Activated CD4-positive, alpha-beta T cell treated with anti-CD3 and anti-CD28 coated beads, Interleukin-2, Interleukin-4, amounts not matched to agents 100 ng/mL and 50 ng/mL, durations not matched to agents 16 hours and 8 hours (primary cell): ENCODE measurements at regions not wholly inside any gene's neighbourhood (a gene's known extent, or its start where the extent isn't known, plus 50 kb on each side); places are given as distances from the start of the nearest gene placed in this dataset.

Experiments used
- DNase-seq: peaks from one replicate; pipeline ENCODE4 v3.0.0-alpha.2; 2020; ENCODE audit warnings: low spot score

DNA sequence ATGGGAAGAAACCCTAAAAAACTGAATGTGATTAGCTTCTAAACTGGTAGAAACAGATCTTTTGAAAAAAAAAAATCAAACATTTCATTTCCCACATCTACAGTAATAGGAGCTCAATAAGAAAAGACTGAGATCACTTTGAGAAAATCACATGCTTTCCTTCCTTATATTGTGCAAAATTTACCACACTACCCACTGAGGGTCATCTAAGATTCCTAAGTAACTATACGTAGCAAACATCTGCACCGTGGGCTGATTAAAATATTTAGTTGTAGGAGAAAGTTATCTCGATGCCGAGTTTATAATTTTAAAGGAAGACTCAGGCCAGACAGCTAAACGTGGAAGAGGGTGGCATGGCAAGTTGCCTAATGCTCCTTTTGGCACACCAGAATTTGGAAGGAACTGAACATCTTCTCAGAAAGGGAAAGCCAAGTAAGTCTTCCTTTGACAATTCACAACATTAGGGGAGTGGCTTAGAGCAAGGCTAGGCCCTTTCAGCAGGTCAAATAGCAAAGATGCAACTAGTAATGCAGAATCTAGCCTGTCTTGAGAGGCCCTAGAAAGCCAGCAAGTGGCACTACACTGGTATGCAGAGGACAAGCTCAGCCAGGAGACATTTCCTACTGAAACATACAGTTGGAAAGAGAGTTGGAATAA lies 128.0 kb downstream of the TMA16 start:
- no peak for DNase-seq

DNA sequence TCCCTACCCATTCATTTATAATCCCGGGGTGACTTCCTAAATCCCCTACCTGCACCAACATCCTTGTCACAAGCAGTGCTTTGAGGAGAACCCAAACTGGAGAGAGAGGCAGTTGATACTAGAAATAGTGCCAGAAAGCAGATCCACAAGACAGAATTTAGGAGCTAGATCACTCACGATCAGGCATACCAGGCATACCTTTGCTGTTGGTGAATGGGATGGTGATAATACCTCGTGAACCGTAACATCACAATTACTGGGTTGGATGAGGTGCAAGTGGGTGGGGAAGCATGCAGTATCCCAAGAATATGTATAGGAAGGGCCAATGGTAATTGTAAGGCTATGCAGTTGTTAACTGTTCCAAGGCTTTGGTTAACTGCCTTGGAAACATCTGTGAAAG lies 129.3 kb downstream of the TMA16 start:
- DNase-seq: no peak

DNA sequence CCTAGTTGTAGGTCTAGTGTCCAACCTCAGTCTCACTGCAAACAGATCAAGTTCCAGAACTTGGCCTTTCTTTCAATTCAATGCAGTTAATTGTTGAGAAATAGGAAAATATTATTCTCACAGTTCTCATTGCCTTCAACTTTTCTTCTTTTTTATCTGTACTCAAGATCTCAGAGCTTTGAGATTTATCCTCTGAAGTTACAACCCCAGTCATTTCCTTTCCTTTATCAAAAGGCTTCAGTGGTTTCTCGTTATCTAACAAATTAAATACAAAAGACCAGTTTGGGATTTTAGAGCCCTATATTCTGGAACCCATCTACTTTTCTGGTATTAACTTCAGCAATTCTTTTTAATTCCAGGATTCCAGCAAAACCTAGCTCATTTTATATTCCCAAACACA lies 130.2 kb downstream of the TMA16 start:
- no peak for DNase-seq

DNA sequence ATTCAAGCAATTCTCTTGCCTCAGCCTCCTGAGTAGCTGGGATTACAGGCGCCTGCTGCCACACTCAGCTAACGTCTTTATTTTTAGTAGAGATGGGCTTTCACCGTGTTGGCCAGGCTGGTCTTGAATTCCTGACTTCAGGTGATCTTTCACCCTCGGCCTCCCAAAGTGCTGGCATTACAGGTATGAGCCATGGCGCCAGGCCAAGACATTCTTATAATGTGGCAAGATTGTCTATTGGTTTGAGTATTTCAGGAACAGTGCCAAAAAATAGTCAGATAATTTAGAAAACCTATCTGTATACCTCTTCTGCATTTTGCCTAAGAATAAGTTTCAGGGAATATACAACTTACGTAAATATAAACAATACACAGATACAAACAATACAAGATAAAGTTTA lies 136.8 kb downstream of the TMA16 start:
- DNase-seq: no peak

DNA sequence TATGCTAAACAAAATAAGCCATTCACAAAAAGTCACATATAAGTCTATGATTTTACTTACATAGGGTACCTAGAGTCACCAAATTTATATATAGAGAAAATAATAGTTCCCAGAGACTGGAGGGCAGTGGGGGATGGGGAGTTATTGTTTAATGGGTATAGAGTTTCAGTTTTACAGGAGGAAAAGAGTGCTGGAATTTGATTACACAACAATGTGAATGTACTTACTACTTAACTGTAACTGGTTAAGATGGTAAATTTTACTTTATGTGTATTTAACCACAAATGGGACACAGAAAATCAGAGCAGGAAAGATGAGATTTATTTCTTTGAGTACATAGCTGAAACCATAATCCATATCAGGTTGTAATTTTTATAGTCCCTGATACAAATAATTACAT lies 144.4 kb downstream of the TMA16 start:
- no peak for DNase-seq

DNA sequence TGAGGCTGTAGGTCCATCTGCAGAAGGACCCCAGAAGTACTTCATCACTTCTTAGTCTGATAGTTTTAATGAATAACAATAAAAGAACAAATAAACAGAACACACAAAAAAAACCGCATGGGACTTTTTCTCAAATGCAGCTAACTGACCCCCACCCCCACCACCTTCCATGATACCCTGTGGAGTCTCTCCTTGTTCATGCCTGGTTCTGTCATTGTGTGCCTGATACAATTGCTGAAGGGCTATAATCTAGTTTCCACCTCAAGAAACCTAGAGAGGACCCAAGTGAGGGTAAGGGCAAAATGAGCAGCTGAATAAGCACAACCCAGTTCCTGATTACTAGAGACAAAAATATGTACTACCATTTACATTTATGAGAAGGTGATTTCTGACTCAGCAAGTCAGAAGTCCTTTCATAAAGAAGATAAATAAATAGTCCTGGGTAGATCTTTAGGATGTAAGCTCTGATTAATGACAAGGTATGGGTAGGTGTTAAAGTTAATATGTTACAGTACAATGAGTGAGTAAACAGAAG lies 155.1 kb downstream of the TMA16 start:
- no peak for DNase-seq

DNA sequence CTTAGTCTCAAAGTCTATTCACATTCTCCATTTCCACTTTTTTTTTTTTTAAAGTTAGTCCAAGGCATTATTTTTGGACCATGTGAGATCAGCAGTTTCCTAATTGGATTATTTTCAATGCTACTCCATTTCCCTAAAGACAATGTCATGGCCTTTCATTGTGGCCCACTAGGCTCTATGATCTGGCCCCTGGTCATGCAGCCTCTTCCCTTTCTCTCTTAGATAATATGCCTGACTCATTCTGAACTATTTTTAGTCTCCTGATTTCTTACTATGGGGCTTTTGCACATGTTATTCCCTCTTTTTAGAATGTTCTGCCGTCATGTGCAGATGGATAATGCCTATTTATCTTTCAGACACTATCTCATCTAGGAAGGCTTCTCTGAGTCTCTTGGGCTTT lies 157.3 kb downstream of the TMA16 start:
- DNase-seq: no peak

DNA sequence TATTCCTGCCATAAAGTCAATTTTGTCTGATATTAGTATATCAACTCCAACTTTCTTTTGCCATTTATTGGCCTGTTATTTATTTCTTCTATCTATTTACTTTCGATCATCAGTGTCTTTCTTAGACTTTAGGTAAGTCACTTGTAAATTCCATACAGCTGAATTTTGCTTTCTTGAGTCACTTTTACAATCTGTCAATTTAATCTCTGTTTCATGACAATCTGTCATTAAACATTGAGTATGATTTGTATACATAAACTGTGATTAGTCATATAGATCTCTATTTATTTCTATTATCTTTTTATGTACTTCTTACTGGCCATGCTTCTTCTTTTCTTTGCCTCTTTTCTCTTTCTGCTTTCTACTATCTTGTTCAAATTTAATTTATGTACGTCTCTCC lies 160.1 kb downstream of the TMA16 start:
- DNase-seq: no peak

DNA sequence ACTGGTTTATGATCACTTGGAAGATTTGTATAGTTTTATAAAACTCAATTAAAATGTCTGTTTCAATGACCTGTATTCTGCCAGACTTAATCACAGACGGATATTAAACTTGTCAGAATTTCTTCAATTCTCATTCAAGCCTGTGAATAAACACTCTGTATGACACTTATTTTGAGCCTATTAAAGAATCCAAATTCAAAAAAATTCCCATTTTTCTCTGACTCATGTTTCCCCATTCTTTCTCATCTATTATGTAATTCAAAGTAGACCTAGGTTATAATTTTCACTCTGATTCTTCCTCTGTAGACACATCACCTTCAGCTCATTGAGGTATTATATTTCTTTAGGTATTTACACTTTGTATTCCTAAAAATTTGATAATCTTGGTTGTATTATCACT lies 166.1 kb downstream of the TMA16 start:
- DNase-seq: no peak

DNA sequence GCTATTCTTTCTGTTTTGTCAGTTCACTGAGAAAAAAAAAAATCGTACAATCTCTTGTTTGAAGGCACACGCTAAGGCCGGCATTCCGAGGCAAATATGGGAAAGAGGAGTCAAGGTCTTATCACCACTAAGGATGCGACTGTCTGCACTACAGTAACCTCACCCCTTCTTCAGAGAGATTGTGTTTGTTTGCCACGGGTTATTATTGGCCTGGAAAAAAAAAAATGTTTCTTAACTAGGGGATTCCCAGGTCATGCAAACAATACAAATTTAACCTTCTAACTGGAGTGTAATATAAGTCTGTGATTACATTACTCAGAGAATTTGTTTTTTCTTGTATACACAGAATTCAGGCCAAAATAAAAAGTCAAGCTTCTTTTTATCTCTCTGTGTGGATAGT lies 168.3 kb downstream of the TMA16 start:
- DNase-seq: no peak

DNA sequence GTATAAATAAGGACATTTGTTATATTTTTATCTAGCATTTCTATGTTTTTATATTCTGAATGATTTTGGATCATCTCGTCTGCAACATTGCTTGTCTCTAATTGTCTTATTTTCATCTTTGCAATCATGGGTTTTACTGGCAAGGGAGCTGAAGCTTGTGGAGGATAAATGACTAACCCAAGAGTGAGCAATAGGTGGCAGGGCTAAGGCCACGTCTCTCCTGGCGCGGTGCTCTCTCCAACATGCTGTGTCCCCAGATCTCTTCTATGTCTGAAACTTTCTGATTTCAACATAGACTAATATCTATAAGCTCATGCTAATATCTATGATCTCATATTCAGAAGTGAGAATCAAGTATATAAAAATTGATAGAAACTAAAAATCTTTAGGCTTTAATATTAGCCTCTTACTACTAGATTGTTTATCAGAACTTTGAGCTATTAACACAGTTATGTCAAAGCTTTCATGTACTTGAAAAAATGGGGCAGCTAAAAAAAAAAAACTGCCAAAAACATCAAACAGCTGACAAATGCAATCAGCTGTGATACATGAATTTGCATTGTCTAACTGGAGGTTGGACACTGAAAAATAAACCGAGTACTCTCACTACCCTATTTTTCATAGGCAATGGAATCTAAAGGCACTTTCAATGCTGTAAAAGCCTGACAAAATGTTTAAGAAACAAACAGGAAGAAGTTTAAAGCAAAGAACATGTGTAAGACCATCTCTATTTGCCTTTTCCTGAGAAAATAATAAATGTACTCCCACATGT lies 169.2 kb downstream of the TMA16 start:
- no peak for DNase-seq

DNA sequence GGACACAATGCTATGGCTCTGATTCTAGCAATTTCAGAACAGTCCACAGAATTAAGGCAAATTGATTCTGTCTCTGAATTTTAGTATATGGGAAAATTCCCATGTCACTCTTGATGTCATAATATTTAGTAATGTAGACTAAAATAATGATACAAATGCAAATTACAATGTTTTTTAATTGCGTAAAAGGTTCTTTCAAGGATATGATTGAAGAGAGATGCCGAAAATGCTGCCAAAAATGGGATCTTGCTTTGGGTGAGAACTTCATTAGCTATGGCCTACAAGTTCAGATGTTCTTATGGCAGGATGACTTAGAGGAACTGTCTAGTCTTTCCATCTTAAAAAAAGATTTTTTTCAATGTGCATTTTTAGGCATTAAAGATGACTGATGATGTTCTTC lies 170.6 kb downstream of the TMA16 start:
- DNase-seq: no peak

DNA sequence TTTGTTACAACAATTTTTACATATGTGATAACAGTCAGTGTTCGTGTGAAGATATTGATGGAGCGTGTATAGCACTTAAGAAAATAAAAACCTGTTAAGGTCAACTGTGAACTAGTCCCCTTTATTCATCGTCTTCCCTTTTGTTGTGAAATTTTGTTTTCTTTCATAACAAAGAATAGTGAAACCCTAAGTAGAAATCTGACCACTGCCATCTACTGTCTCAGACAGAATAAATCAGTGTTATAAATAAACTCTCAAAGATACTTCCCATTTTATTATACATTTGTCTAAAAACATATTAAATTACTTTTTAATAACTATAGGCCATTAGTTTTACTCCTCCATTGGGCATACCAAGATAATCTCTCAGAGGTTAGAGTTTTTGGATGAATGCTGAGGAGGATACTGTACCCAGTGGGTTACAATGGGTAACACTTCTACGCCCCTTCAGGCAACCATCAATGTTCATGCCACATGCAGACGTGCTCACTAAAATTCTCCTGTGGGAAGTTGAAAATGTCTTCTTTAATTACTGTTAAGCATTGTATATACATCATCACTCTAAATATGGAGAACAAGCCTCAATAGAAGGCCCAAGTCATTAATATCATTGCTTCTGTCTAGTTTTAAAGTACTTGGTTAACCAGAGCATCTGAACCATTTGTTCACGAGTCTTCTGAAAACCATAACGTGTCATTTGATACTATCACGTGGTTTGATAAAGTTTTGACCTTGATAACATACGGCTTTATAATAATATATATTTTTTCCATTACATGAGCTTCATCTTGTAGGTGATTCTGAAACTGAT lies 171.2 kb downstream of the TMA16 start:
- DNase-seq: no peak

DNA sequence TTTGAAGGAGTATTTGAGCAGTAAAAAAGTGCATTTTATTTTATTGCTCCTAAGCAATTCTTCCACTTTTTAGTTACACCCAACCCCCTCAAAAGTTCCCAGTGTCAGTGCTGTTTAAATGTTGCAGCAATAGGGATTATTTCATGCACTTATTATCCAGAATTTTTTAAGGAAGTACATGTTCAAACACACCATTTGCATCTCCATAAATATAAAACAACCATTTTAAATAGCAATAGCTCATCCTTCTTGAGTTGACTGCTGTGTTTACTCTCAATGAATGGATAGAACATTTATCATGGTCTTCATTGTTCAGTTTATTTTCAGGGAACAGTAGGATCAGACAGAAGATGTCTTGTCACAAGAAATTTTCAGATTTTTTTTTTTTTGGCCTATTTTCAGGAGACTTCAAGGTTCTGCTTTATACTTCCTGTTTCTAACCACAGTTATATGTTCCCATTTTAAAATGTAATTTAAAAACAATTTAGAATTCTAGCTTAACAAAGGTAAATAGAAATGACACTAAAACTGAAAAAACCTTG lies 171.9 kb downstream of the TMA16 start:
- DNase-seq: no peak

DNA sequence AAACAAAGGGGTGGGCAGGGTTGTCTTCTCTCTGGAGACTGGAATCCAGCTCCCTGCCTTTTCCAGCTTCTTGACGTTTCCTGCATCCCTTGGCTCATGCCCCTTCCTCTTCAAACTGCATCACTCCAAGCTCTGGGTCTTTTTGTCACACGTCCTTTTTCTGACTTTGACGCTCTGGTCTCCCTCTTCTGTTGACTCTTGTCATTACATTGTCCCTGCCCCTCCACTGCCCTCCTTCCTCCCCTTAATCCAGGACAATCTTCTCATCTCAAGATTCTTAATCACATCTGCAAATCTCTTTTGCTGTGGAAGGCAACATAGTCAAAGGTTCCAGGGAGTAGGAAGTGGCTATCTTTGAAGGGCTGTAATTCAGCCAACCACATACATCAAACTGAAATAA lies 178.3 kb downstream of the TMA16 start:
- DNase-seq: no peak

DNA sequence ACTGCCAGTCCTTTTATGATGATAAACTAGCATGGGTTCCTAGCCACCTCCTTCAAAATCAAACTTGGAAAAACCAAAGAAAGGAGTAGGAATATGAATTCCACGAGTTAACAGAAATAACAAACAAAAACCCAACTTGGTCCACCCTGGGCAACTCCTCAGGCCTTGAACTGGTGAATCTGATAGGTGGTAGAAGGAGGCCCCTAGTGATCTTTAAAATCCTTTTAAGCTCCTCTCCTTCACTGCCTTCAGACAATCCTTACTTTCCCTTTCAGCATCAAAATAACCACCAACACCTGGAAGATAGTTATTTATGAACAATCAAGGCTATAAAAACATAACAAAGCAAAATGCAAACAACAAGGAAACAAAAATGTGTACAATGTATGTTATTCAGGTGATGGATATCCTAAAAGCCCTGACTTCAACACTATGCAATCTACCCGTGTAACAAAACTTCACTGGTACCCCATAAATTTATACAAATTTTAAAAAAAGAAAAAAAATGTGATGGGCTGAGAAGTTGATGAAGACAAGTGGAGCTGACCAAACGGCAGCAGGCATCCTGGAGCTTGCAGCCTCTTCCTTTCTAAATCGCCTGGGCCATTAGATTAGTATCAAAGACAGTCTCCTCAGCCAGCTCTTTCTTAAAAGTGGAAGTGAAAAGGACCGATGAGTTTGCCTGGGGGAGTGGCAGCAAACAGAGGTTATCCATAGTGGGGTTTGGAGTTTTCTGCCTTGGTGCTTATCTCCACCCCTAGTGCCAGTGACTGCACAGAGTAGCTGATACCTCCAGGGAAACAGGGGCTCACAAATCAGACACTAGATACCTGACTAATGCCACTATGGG lies 179.6 kb downstream of the TMA16 start:
- DNase-seq: no peak

DNA sequence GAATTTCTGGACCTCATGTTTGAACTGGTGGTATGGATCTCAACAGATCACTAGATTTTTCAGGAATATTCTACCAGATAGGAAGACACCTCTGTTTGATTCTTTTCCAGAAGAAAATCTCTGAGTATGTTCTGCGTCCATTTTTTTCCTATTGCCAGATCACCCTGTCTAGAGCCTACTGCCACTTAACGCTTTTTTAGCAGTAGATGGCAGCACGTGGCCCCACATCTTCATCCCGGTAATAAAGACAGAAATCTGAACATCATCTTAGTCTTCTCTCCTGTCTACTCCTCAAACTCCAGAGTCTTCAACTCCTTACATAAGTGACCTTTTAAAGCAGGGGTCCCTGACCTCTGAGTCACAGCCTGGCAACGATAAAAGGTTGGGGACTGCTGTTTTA lies 184.7 kb downstream of the TMA16 start:
- DNase-seq: no peak

DNA sequence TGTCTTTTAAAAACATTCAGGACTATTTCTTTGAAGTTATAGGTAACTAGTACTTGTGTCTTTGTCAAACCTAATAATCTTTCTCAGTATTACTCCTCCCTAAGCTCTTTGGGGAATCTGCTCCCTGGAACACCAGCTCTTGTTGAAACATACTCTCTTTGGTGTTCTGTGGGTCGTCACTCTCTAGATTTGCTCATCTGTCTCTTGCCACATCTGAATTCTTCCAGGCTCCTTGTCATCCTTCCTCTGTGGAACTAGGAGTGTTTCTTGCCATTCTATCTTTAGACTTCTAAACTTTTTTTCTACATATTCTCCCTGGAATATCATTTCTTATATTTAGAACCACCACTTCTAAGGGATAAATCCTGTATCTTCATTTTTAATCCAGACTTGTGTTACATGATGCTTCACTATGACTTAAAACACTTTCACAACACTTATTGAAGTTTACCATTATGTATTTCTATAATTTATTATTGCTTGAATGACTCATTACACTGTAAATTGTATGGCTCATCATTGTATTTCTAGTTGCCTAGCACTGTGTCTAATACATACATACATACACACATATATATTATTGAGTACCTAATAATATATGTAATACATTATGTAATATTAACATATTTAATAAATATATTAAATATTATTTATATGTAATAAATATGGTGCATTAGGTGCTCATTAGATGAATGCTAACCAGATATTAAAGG lies 186.1 kb downstream of the TMA16 start:
- no peak for DNase-seq

DNA sequence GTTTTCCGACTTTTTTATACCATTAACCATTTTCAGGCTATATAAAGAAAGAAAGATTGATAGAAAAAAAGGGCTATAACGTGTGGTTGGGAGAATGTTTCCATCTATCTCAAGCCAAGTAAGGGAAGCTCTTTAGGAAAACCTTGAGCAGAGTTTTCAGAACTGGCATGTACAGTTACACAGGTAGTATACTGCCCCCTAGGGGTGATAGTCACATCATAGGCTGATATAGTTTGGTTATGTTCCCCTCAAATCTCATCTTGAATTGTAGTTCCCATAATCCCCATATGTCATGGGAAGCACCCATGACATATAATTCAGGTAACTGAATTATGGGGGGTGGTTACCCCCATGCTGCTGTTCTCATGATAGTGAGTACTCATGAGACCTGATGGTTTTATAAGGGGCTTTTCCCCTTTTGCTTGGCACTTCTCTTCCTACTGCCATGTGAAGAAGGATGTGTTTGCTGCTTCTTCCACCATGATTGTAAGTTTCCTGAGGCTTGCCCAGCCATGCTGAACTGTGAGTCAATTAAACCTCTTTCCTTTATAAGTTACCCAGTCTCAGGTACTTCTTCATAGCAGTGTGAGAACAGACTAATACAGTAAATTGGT lies 186.8 kb downstream of the TMA16 start:
- DNase-seq: peak; percentile 67

DNA sequence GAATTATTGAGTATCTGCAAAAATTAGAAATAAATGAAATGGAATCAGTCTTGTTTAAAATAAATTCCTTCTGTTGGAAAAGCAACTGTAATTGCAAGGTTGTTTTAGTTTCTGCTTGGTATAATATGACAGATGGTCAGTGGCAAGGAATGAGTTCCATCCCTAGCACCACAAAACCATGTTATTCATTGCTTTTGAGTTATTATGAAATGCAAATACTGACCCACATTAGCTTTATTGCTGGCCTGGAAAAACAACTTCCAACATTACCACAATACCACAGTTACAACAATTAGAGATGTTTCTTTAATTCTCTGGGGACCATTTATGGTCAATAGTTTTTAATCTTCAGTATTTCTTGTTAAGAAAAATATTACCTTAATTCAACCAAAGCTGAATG lies 194.4 kb downstream of the TMA16 start:
- no peak for DNase-seq

DNA sequence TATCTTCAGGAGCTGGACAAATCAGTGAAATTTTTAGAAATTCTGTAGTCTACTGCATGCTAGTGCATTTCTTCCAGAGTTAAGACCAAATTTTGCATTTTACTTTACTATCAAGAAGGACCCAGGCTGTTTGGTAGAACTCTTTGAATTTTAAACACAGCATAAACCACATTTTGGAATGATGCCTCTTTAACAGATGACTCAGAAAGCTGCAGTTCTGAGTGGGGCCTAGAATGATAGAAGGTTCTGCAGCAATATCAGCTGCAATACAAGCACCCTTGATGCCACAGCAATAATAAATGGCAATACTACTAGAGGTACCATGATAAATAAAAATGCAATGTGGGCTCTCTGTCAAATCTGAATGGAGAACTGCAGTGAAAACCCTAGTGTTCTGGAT lies 198.7 kb downstream of the TMA16 start:
- no peak for DNase-seq
